Brain microvascular endothelial cell (primary cell): ENCODE measurements at regions not wholly inside any gene's neighbourhood (a gene's known extent, or its start where the extent isn't known, plus 50 kb on each side); places are given as distances from the start of the nearest gene placed in this dataset.
"Not testable (repeated sequence)": the region's sequence is repeated elsewhere in the genome, so short reads cannot be mapped to it uniquely, and the experiment has no call there.

Experiments used
- DNase-seq: peaks from one replicate; pipeline ENCODE4 v3.0.0-alpha.2; 2020
- H3K27ac ChIP-seq: fragments of 250-450 bp; sonication (Bioruptor Pico); 2 replicates; pipeline ENCODE4 v1.5.1; 2020; ENCODE audit warnings: mild to moderate bottlenecking, moderate library complexity
- H3K27me3 ChIP-seq: fragments of 250-450 bp; sonication (Bioruptor Pico); replicated peaks from 2 replicates; pipeline ENCODE4 v1.5.1; 2020; ENCODE audit warnings: mild to moderate bottlenecking
- H3K36me3 ChIP-seq: fragments of 250-450 bp; sonication (Bioruptor Pico); replicated peaks from 2 replicates; pipeline ENCODE4 v1.5.1; 2020; ENCODE audit warnings: mild to moderate bottlenecking
- H3K4me3 ChIP-seq: 2 replicates; pipeline ENCODE4 v1.5.1; 2011; ENCODE audit warnings: low read depth, mild to moderate bottlenecking, control low read depth, low read length, moderate library complexity
- CTCF ChIP-seq: IDR thresholded peaks from 2 replicates; pipeline ENCODE4 v1.5.1; 2011; ENCODE audit warnings: low read depth, mild to moderate bottlenecking, moderate library complexity, low read length, control low read depth, inconsistent platforms; ENCODE audit errors: missing control alignments
- in situ Hi-C: cut with HindIII; loops from 2 replicates; pipeline ENCODE4 v1.10.0; 2017; ENCODE audit warnings: low sequenced_read_pairs, low pct_ligation_motif_present

GRCh38 chr4:165569031-165569430, 190.2 kb downstream of the CPE start:
- in situ Hi-C loops = no loop called here
- Histone ChIP-seq H3K27me3 (no peaks in the 10 kb centered on the region), H3K4me3 (no peak overlapping the region), H3K27ac (no peak overlapping the region), H3K36me3 (no peaks in the 10 kb centered on the region)
- no peak for TF ChIP-seq CTCF
- DNase-seq = no peak

GRCh38 chr4:165571476-165571875, 192.7 kb downstream of the CPE start:
- H3K27me3 ChIP-seq, H3K4me3 ChIP-seq, H3K36me3 ChIP-seq, H3K27ac ChIP-seq, DNase-seq, in situ Hi-C loops: not testable (repeated sequence)

- no peak for TF ChIP-seq CTCF
- Histone ChIP-seq H3K36me3 (no peaks in the 10 kb centered on the region), H3K27me3 (no peaks in the 10 kb centered on the region), H3K27ac (peak overlapping the region; percentile 18), H3K4me3 (no peak overlapping the region)
- peak; percentile 85 for DNase-seq
- in situ Hi-C loops = no loop called here
These were observed 201.6 kb downstream of the CPE start for GRCh38 chr4:165580351-165580905.

GRCh38 chr4:165583341-165583740, 204.5 kb downstream of the CPE start:
- Histone ChIP-seq H3K27me3 (no peaks in the 10 kb centered on the region), H3K4me3 (no peak overlapping the region), H3K27ac (no peak overlapping the region), H3K36me3 (no peaks in the 10 kb centered on the region)
- in situ Hi-C loops = no loop called here
- no peak for DNase-seq
- no peak for TF ChIP-seq CTCF

- Histone ChIP-seq H3K27ac (no peak overlapping the region), H3K4me3 (no peak overlapping the region), H3K27me3 (no peaks in the 10 kb centered on the region), H3K36me3 (no peaks in the 10 kb centered on the region)
- DNase-seq = no peak
- in situ Hi-C loops = no loop called here
- TF ChIP-seq CTCF = no peak
These were observed 206.1 kb downstream of the CPE start for GRCh38 chr4:165584916-165585315.

- no peaks in the 10 kb centered on the region for H3K36me3 ChIP-seq
- H3K27ac ChIP-seq = no peak overlapping the region
- DNase-seq = no peak
- H3K27me3 ChIP-seq = no peaks in the 10 kb centered on the region
- no peak for TF ChIP-seq CTCF
- no peak overlapping the region for H3K4me3 ChIP-seq
- in situ Hi-C loops = no loop called here
These were observed 209.9 kb downstream of the CPE start for GRCh38 chr4:165588534-165589315.
